ENCODE measurements at regions not wholly inside any gene's neighbourhood (a gene's known extent, or its start where the extent isn't known, plus 50 kb on each side); places are given as distances from the start of the nearest gene placed in this dataset.
"Not testable (repeated sequence)": the region's sequence is repeated elsewhere in the genome, so short reads cannot be mapped to it uniquely, and the experiment has no call there.

- no peaks in the 10 kb centered on the region for H3K4me1 ChIP-seq (ENCODE audit: insufficient read depth, low read length, poor library complexity, severe bottlenecking)
- TF ChIP-seq EZH2 (IDR thresholded peaks at IDR 0.05; ENCODE audit: borderline replicate concordance, low read depth, low read length, poor library complexity, severe bottlenecking) (no peak), CTCF (conservative IDR thresholded peaks at IDR 0.05; ENCODE audit: low read depth, low read length) (no peak)
- H3K36me3 ChIP-seq (ENCODE audit: insufficient read depth, low read length, poor library complexity, severe bottlenecking), result no peaks in the 10 kb centered on the region
- intact Hi-C loops (cut with micrococcal nuclease; ENCODE audit: unreplicated experiment), result loop anchor here (10.0 kb wide), 1 partner anchor 113 kb away; no protein-coding TSS in a partner anchor
- H3K4me3 ChIP-seq (ENCODE audit: low read depth, low read length, poor library complexity, severe bottlenecking), result no peak overlapping the region
- POLR2A ChIA-PET (ENCODE audit: low non-redundant PET), result no interaction called here
- no peak for DNase-seq (ENCODE audit: low spot score)
- H3K27ac ChIP-seq (ENCODE audit: low read depth, low read length, poor library complexity, severe bottlenecking), result no peak overlapping the region
- no TSS peak for BruUV-seq (replicated peaks)
- CTCF ChIA-PET, result no interaction called here
- H3K27me3 ChIP-seq (replicated peaks; ENCODE audit: insufficient read depth, low read depth, low read length, poor library complexity), result no peaks in the 10 kb centered on the region
- H3K9me3 ChIP-seq (ENCODE audit: low read depth, low read length, poor library complexity, severe bottlenecking), result no peaks in the 10 kb centered on the region
These were observed 120.6 kb downstream of the GOSR1 start for GRCh38 chr17:30597776-30598288.

DNA sequence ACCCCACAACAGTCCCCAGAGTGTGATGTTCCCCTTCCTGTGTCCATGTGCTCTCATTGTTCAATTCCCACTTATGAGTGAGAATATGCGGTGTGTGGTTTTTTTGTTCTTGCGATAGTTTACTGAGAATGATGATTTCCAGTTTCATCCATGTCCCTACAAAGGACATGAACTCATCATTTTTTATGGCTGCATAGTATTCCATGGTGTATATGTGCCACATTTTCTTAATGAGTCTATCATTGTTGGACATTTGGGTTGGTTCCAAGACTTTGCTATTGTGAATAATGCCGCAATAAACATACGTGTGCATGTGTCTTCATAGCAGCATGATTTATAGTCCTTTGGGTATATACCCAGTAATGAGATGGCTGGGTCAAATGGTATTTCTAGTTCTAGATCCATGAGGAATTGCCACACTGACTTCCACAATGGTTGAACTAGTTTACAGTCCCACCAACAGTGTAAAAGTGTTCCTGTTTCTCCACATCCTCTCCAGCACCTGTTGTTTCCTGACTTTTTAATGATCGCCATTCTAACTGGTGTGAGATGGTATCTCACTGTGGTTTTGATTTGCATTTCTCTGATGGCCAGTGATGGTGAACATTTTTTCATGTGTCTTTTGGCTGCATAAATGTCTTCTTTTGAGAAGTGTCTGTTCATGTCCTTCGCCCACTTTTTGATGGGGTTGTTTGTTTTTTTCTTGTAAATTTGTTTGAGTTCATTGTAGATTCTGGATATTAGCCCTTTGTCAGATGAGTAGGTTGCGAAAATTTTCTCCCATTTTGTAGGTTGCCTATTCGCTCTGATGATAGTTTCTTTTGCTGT lies 120.0 kb downstream of the GOSR1 start:
- CTCF ChIA-PET; H3K4me3 ChIP-seq (ENCODE audit: low read depth, low read length, poor library complexity, severe bottlenecking); H3K27me3 ChIP-seq (replicated peaks; ENCODE audit: insufficient read depth, low read depth, low read length, poor library complexity); H3K4me1 ChIP-seq (ENCODE audit: insufficient read depth, low read length, poor library complexity, severe bottlenecking); H3K27ac ChIP-seq (ENCODE audit: low read depth, low read length, poor library complexity, severe bottlenecking); DNase-seq (ENCODE audit: low spot score); H3K36me3 ChIP-seq (ENCODE audit: insufficient read depth, low read length, poor library complexity, severe bottlenecking); POLR2A ChIA-PET (ENCODE audit: low non-redundant PET); BruUV-seq (replicated peaks); H3K9me3 ChIP-seq (ENCODE audit: low read depth, low read length, poor library complexity, severe bottlenecking): not testable (repeated sequence)
- intact Hi-C loops (cut with micrococcal nuclease; ENCODE audit: unreplicated experiment), result loop anchor here (10.0 kb wide), 1 partner anchor 112 kb away; no protein-coding TSS in a partner anchor

DNA sequence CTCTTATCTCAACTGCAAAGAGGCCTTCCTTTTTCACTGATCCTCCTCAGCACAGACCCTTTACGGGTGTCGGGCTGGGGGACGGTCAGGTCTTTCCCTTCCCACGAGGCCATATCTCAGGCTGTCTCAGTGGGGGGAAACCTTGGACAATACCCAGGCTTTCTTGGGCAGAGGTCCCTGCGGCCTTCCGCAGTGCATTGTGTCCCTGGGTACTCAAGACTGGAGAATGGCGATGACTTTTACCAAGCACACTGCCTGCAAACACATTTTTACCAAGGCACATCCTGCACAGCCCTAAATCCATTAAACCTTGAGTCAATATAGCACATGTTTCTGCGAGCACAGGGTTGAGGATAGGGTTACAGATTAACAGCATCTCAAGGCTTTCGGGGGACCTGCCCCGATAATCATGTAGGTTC lies 117.8 kb downstream of the GOSR1 start:
- H3K27me3 ChIP-seq (replicated peaks; ENCODE audit: insufficient read depth, low read depth, low read length, poor library complexity); H3K4me1 ChIP-seq (ENCODE audit: insufficient read depth, low read length, poor library complexity, severe bottlenecking); BruUV-seq (replicated peaks); CTCF ChIA-PET; H3K27ac ChIP-seq (ENCODE audit: low read depth, low read length, poor library complexity, severe bottlenecking); H3K36me3 ChIP-seq (ENCODE audit: insufficient read depth, low read length, poor library complexity, severe bottlenecking); POLR2A ChIA-PET (ENCODE audit: low non-redundant PET); H3K4me3 ChIP-seq (ENCODE audit: low read depth, low read length, poor library complexity, severe bottlenecking); H3K9me3 ChIP-seq (ENCODE audit: low read depth, low read length, poor library complexity, severe bottlenecking); DNase-seq (ENCODE audit: low spot score): not testable (repeated sequence)
- intact Hi-C loops (cut with micrococcal nuclease; ENCODE audit: unreplicated experiment), result loop anchor here (10.0 kb wide), 1 partner anchor 110 kb away; no protein-coding TSS in a partner anchor

DNA sequence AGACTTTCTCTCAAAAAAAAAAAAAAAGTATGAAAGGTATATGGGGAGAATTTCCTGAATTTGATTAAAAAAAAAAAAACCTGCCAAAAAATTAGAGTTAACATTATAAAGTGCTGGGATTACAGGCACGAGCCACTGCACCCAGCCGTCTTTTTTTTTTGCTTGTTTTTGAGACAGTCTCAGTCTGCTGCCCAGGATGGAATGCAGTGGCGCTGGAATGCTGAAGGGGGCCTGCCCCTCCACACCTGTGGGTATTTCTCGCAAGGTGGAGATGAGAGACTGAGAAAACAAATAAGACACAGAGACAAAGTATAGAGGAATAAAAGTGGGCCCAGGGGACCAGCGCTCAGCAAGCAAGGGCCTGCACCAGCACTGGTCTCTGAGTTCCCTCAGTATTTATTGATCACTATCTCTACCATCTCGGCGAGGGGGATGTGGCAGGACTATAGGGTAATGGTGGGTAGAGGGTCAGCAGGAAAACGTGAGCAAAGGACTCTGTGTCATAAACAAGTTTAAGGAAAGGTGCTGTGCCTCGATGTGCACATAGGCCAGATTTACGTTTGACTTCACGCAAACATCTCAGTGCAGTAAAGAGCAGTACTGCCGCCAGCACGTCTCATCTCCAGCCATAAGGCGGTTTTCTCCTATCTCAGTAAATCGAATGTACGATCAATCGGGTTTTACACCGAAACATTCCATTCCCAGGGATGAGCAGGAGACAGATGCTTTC lies 117.2 kb downstream of the GOSR1 start:
- no peaks in the 10 kb centered on the region for H3K9me3 ChIP-seq (ENCODE audit: low read depth, low read length, poor library complexity, severe bottlenecking)
- H3K36me3 ChIP-seq (ENCODE audit: insufficient read depth, low read length, poor library complexity, severe bottlenecking), result no peaks in the 10 kb centered on the region
- intact Hi-C loops (cut with micrococcal nuclease; ENCODE audit: unreplicated experiment), result loop anchor here (10.0 kb wide), 1 partner anchor 110 kb away; no protein-coding TSS in a partner anchor
- no TSS peak for BruUV-seq (replicated peaks)
- H3K27ac ChIP-seq (ENCODE audit: low read depth, low read length, poor library complexity, severe bottlenecking), result no peak overlapping the region
- POLR2A ChIA-PET (ENCODE audit: low non-redundant PET), result no interaction called here
- H3K4me1 ChIP-seq (ENCODE audit: insufficient read depth, low read length, poor library complexity, severe bottlenecking), result no peaks in the 10 kb centered on the region
- no peak for DNase-seq (ENCODE audit: low spot score)
- H3K27me3 ChIP-seq (replicated peaks; ENCODE audit: insufficient read depth, low read depth, low read length, poor library complexity), result no peaks in the 10 kb centered on the region
- no peak overlapping the region for H3K4me3 ChIP-seq (ENCODE audit: low read depth, low read length, poor library complexity, severe bottlenecking)
- CTCF ChIA-PET, result no interaction called here
- no peak for TF ChIP-seq CTCF (conservative IDR thresholded peaks at IDR 0.05; ENCODE audit: low read depth, low read length)
- TF ChIP-seq EZH2 (IDR thresholded peaks at IDR 0.05; ENCODE audit: borderline replicate concordance, low read depth, low read length, poor library complexity, severe bottlenecking), result no peak

All from A673 (cell line).